ENCODE measurements at regions not wholly inside any gene's neighbourhood (a gene's known extent, or its start where the extent isn't known, plus 50 kb on each side); places are given as distances from the start of the nearest gene placed in this dataset.

DNA sequence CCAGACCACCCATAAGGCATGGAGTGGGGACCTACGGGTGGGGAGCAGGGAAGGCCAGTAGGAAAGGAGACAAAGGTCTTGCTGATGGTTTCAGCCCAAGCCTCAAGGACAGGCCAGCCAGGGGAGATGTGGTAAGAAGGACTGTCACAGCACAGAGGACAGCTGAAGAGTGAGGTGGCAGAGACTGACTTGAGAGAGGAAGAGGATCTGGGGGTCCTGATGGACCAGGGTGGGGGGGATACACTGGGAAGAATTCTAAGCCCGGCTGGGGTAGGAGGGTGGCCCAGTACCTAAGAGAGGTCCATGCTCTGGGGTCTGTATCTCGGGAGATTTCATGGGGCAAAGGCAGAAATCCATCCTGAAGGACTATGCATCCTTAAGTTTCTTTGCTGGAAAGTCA lies 66.1 kb upstream of the THY1 start:
- DNase-seq, result no peak

DNA sequence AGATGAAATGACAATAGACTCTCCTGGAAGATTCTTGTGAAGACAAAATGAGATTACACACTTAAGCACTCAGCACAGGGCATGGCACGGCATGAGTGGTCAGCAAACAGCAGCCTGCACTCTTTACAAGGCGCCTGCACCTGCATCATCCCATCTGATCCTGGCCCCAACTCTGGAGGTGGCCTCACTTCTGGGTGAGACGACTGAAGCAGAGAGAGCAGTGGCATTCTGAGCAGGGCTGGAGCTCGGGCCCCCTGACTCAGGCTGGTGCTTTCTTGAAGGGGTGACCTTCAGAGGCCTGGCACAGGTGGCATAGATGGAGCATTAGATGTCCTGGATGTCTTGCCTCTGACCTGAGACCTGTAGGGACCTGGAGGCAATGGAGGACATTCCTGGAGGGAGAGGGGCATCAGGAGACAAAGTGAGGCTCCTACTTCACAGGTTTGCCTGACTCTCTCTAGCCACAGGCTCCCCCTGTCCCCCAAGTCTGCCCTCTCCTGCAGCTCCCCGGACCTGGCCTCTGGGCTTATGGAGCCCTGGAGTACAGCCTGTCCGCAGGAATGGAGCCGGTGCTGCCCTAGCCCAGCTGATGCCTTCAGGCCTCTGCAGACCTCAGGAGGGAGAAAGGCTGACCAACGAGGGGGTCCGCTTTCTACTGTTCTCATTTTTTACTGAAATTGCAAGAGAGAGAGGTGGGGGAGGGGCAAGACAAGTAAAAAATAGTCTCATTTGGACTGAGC lies 65.5 kb upstream of the THY1 start:
- no peak for DNase-seq

DNA sequence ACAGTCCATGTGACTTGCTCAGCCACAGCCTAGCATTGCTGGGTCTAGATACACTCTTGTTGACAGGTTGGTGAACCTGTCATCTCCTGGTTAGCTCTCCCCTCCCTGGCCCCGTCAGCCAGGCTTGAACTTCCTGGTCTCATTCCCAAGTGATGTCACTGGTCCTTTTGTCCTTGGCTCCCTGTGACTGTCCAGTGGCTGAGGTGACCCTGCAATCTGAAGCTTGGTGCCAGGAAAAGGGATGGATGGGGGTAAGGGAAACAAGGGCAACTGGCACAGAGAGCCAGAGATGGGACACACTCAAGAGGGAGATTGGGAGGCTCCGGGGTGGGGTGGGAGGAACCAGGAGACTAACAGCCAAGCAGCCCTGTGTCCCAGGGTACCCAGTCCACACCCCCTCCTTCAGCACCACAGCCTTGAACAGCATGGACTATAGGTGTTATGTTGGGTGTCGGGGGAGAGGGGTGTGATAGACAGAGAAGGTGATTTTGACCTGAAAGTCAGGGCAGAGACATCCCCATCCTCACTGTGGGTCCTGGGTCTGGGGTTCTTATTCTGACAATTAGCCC lies 63.8 kb upstream of the THY1 start:
- no peak for DNase-seq

DNA sequence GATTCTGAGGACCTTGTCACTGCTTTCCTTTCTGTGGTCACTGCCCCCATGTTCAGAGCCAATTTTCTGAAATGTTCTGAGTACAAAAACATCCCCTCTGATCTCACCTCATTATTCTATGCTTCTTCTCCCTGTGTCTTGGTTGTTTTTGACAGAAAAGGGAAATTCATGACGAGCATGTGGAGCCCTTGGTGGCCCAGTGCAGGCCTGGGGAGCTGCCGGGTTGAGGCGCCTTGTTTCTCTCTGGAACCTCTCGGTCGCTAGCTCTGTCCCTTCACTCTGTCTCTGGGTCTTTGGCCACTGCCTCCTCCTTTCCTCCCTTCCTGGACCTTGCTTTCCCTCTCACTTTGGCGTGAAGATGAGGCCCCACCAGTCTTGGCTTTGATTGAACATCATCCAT lies 63.0 kb upstream of the THY1 start:
- no peak for DNase-seq

DNA sequence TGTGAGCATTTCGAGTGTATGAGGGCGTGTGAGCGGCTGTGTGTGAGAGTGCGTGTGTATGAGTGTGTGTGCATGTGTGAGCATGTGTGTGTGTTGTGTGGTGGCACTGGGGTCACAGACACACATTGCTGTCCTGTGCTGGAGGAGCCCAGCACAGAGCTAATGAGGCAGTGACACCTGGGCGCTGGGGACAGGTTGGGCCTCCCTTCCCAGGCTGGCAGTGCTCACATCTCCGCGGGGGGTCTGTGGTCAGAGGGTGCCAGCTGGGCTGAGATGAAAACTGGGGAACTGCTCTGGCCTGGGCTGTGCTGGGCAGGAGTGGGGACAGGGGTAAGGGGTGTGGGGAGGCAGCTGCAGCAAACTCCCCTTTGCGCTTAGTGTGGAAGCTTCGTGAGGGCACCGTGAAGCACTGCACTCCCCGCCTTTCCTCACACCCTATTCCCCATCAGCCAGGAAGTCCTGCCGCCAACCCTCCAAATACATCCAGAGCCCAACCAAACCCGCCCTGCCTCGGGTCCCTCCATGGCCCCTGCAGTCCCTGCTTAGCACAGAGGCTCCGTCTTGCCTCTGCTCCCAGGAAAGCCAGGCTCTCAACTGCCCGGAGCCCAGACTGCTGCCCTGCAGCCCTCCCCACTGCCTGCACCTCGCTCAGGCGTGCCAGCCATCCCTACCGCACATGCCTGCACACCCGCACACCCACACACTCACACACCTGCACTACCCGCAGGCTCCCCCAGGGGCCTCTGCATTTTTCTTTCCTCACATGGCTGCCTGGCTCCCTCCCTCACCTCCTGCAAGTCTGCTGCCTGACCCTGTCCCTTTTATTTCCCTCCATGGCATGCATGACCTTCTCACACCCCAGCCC lies 62.0 kb upstream of the THY1 start:
- DNase-seq, result no peak

DNA sequence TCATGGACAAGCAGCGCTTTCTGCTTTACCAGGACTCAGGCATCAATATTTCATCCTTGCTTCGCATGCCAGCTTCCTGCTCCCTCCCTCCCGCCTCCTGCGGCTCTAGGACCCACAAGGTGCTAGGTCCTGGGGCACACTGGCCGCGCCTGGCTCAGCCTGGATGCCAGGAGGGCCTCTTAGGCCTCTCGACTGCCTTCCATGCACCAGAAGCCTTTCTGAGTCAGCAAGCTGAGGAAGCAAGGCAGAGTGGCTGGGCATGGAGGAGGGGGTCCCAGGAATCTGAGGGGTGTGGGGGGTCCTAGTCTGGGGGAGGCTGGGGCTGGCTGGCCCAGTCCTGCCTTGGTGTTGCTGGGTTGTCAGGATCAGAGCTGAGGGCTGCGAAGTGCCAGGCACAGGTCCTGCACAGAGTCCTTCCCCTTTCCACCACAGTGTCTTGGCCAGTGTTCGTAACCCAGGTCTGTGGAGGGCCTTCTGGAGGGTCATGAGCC lies 61.0 kb upstream of the THY1 start:
- no peak for DNase-seq

DNA sequence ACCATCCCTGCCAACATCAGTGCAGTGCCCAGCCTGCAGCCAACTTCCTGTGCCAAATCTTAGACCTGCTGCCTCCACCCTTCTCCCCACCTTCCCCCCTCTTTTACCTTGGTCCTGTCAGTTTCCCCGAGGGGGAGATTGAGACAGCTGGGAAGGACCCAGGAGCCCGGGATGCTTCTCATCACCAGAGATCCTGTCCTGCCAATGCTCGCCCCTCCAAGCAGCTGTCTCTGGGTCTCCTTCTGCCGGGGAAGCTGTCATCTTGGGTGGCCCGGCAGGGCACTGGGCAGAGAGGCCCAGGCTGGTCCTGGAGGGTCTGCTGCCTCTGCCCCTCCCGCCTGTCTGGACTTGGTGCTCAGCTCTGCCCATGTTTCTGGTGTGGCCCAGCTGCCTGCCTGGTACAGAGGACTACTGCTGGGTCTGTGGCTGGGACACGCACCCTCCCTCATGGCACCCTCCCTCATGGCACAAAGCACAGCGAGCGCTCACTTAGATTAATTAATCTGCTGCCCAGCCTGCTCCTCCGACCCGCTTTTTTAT lies 60.4 kb upstream of the THY1 start:
- DNase-seq, result no peak

DNA sequence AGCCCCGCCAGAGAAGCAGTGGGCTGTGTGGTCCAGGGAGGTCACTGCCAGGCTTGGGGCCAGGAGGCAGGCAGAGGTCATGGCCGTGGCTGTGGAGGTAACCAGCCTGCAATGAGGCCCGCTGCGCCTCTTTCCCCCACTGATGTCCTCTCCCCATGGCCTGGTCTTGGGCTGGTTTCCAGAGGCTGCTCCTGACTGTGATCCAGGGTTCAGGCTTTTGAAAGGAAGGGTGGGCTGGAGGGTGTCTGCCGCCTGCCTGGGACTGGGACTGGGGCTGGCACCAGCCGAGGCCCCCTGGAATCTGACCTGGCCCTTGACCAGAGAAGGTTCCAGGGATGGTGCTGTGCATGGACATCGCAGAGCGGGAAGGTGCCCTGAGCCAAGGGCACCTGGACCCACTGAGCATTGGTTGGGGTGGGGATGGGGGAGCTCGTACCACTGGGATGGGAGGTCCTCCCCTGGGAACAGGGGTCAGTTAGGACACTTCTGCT lies 59.6 kb upstream of the THY1 start:
- DNase-seq, result no peak

DNA sequence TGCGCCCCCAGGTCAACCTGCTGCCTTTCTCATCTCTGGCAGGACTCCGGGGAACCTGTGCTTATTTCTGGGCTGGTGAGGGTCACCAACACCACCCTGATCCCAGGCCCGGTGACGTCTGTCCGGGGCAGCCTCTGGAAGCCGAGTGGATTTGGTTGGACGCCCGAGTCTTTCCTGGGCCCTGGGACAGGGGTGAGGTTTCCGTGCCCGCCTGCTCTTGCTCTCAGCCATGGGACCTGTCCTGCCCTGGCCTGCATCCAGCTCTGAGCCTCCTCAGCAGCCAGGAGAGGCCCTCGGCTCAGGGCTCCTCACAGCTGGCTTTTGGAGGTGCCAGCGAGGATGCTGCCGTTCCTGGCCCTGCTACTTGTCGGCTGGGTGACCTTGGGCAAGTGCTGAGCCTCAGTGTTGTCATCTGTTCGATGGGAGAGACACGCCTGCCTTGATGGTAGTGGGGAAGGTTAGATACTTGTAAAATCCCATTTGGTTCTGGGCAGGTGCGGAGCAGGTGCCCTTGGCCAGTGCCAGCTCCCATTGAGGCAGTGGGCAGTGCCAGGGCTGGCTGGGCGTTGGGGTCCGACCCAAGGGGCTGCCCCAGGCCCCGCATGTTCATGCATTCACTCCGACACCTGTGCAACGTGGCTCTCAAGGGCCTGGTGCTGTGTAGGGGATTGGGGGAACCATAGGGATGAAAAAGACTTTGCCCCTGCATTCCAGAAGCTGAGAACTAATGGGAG lies 58.9 kb upstream of the THY1 start:
- no peak for DNase-seq

DNA sequence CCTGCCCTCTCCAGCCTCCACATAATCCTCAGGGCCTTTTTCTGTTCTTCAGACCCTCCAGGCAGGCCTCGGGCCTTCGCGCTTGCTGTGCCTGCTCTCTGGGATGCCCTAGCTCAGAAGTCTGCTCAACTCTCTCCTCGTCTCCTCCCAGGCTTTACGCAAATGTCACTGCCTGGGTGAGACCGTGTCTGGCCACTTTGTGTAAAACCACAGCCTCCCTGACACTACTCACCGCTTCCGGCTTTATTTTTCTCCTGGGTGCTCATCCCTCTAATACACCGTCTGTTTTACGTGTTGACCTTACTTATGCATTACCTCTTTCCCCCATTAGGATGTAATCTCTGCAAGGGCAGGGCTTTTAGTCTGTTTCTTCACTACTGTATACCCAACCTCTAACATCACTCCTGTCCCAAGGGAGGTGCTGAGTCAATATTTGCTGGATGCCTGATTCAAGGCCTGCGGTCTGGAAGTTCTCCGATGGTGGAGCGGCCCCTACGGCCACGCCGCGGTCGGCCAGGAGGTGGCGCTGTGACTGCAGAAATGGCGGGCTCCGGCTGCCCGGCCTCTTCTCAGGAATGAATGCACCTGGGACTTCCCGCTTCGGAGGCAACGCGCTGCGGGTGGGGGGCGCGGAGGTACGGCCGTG lies 58.2 kb upstream of the THY1 start:
- DNase-seq, result peak; percentile 16

DNA sequence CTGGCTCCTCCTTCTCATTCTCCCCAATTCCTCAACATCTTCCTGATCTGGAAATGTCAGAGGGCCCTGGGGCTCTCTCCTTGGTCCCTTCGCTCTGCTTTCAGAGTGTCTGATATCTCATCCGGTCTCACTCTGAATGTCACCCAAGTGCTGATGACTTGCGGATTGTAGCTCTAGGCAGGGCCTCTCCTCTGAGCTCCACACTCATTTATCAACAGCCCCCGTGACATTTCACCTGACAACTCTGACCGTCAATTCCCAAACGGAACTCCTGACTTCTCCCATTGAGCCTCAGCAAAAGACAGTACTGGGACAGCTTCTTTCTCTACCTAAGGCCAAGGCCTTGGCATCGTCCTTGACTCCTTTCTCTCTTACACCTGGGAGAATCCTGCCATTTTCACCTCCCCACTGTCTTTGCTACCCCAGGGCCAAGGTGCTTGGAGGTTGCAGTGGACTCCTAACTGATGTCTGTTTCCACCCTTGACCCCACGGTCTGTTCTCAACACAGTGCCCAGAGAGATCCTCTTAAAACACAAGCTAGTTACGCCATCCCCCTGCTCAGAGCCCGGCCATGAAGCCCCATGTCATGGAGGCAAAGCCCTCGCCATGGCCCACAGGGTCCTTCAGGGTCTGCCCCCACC lies 57.5 kb upstream of the THY1 start:
- no peak for DNase-seq

DNA sequence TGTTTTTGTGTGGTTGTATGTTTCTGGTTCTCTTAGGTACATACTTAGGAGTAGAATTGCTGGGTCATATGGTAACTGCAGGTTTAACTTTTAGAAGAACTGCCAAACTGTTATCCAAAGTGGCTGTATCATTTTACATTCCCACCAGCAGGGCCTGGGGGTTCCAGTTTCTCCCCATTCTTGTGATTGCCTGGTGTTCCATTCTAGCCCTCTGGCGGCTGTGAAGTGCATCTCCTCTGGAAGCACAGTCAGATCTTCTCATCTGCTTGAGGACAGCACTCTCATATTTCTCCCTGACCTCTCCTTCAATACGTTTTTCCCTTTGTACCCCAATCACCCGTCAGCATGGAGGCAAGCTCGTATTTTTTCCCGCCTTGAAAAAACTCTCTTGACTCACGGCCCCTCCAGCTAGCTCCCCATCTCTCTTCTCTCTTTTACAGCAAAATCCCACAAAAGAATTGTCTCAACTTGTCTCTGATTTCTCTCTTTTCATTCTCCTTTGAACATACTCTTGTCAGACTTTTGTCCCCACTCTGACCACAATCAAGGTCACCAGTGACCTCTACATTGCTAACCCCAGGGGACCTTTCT lies 56.8 kb upstream of the THY1 start:
- DNase-seq, result no peak

DNA sequence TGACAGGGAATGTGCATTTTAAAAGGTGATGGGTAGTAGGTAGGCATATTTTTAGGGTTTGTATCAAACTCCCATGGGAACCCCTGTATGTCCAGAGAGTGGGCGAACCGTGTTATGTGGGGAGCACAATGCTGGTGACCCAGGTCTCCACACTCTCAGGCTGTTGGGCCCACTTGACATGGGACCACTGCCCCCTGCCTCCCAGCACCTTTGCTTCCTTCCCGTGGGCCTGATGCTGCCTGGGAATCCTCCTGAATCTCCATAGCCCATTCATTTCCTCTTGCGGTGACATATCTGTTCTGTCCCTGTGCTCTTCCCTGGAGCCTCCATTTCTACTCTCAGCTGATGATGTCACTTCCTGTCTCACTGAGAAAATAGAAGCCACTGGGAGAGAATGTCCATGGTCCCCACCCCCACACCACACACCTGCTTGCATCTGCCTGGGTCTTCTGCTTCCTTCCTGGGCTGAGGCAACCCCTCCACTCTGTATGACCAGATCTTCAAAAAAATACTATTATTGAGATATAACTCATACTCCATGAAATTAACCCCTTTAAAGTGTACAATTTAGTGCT lies 55.8 kb upstream of the THY1 start:
- DNase-seq, result no peak

DNA sequence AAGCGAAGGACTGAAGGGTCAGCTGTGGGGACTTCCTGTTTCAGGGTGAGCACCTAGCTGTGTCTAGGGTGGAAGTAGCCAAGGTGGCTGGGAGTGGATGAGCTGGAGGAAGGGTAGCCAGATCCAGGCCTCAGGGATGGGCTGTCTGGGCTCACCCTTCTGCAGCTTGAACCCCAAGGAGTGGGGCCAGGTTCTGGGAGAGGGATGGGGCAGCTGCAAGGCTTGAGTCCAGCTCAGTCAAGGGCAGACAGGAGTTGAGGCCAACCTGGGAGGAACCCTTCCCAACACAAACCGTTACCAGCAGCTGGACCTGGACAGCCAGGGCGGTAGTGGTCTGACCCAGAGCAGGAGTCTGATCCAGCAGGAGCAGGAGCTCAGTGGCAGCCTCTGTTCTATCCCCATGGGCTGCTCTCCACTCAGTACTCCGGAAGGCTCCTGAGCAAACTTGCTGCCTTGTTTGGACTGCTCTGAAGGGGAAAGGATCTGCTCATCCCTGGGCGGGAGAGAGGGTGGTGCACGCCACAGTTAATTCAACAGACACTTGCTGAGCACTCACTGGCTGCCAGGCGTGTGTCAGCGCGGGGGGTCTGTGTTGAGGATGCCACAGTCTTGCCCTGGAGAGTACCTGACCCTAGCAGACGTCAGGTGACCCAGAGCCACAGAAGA lies 53.8 kb upstream of the THY1 start:
- DNase-seq, result no peak

DNA sequence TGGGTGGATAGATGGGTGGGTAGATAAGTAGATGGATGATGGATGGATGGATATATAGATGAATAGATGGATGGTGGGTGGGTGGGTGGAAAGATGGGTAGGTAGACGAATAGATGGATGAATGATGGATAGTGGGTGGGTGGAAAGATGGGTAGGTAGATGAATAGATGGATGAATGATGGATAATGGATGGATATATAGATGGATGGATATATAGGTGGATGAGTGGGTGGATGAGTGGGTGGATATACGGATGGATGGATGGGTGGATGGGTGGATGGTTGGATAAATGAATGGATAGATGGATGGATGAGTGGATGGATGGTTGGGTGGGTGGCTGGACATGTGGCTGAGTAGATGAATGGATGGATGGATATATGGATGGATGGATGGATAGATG lies 53.1 kb upstream of the THY1 start:
- no peak for DNase-seq

DNA sequence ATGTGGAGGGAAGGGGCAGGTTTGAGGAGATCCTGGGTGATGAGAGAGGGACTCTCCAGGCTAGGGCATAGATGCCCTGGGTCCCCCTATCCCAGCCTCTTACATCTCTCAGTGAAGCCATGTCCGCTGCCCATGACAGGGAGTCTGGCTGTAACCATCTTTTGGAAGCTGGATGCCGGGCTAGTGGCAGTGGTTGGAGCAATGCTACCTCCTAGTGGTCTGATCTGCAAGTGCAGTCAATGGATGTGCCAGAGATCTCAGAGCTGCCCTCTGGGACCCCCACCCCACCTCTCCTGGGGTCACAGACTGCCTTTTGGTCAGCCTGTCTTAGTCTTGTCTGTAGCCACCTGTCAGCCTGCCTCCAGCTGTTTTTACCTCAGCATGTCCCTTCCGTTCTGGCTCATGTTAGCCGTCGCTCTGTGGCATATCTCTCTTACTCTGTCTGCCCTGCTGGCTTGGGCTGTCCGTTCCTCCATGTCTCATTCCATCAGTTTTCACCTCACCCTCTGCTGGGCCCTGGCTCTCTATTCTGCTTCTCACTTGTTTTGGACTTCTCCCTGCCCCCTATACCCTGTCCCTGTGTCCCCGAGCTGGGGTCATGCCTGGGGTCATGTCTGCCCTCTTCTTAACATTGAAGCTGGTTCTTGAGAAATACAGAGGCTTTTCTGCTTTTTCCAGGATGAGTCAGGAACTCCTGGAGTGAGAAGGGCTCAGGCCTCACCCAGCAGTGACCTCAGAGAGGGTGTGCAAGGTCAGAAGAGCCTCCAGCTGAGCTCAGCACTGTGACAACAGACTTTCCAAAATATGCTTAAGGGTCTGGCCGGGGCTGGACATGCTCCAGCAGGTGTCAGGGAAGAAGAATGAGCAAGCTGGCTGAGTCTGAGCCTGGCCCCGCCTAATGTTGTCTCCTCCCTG lies 52.0 kb upstream of the THY1 start:
- DNase-seq, result peak; percentile 6

DNA sequence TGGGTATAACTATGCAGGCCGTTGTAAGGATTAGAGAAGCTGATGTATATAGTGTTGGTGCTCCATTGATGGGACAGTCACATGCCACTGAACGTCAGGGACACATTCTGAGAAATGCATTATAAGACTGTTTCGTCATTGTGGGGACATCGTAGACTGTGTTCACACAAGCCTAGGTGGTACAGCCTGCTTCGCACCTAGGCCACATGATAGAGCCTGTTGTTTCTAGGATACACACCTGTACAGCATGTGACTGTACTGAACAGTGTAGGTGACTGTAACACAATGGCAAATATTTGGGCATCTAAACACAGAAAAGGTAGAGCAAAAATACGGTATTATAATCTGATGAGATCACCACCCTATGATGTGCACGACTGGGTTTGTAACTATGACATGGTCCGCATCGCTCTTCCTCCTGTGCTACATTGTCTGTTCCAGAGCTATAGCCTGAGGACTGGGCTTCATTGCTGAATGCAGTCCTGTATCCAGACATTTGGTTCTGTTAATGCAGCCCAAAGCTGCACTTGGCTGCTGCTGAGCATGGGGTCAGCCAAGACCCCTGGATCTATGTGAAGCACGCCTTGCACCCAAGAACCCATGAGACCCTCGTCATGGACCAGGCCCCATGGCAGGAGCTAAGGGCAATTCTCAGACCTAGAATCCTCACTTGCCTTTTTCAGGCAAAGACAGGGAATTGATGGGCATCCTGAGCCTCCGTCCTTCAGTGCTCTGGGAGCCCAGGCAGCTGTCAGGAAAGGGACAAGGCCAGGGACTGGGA lies 51.1 kb upstream of the THY1 start:
- no peak for DNase-seq

DNA sequence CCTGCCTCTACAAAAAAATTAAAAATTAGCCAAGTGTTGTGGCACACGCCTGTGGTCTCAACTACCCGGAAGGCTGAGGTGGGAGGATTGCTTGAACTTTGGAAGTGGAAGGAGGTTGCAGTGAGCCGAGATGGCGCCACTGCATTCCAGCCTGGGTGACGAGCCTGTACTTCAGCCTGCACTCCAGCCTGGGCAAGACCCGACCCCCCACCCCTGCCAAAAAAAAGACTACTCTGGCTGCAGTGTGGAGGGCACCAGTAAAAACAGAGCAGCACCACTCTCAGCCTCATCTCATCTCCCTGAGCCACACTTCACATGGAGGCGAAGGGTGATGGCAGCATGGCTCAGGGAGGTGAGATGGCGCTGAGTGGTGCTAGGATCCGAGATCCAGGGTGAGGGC lies 50.3 kb upstream of the THY1 start:
- DNase-seq, result no peak

Measured in NCI-H1694 (cell line).